ENCODE measurements at regions not wholly inside any gene's neighbourhood (a gene's known extent, or its start where the extent isn't known, plus 50 kb on each side); places are given as distances from the start of the nearest gene placed in this dataset.

DNA sequence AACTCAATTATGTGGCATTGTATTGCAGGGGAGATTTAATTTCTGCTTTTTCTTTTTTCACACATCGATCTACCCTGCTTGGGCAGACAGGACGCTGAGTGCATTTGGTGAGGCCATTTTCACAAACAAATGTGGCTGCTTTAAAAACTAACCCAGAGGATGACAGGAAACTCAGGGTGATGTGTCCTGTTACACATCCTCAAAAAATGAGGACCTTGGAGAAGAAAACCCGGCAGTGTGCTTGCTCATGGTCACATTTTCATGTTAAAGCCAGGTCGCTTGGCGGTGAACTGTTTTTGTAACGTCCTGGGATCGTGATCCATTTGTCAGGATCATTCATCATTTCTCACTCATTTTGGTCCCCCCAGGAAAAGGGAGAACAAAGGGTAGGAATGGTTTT is 478.3 kb upstream of the ADAMTS16 start:
- no peak for DNase-seq

DNA sequence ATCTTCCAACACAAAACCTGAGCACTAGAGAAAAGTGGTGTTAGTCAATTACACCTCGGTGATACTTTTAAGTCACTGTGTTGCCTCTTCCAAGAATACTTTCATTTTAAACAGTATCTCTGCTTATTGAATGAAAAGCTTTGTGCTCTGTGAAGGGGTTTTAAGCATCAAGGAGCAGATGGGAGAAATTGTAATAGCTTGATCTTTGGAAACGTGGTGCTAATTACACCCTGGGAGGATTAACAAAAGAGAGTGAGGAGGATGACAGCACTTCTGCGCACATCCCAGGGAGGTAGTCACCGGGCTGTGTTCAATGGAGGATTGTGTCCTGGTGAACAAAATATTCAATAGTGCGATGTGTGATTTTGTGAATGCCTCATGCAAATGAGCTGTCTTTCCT is 477.4 kb upstream of the ADAMTS16 start:
- DNase-seq = no peak

DNA sequence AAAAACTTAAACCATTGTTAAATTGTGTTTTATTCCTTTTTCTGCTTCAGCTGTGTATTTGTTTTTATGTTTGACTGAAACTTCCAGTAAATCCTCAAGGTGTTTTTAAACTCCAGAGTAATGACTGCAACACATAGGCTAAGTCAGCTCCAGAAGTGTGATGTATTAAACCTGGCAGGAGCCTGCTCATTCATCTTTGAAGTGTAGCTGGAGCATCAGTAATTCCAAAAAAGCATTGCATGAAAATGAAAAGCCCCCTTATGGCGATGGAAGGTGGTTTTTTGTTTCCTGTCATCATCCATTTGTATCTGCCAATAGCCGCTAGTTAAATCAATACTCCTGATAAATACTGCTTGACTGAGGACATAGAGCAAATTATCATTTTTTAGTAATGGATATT is 474.2 kb upstream of the ADAMTS16 start:
- no peak for DNase-seq

DNA sequence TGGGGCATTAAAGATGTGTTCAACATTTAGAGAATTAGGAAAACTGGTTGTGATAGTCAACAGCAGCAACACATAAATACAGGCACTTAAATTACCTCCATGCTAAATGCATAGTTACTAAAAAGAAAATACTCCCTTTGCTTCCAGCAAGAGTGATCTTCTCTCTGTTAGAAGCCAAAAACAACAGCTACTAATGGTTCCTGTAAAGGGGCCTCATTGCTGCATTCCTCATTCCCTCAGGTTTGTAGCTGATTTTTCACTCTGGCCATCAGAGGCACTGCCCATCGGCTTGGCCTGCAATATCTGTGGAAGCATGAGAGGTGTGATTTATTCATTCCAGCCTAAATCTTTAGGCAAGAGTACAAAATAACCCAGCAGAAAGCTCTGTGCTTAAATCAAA is 466.0 kb upstream of the ADAMTS16 start:
- no peak for DNase-seq

- no peak for DNase-seq
These were observed 463.2 kb upstream of the ADAMTS16 start for GRCh38 chr5:4676934-4677333.

- no peak for DNase-seq
These were observed 455.2 kb upstream of the ADAMTS16 start for GRCh38 chr5:4684946-4685345.

- DNase-seq = no peak
These were observed 441.5 kb upstream of the ADAMTS16 start for GRCh38 chr5:4698596-4698995.

DNA sequence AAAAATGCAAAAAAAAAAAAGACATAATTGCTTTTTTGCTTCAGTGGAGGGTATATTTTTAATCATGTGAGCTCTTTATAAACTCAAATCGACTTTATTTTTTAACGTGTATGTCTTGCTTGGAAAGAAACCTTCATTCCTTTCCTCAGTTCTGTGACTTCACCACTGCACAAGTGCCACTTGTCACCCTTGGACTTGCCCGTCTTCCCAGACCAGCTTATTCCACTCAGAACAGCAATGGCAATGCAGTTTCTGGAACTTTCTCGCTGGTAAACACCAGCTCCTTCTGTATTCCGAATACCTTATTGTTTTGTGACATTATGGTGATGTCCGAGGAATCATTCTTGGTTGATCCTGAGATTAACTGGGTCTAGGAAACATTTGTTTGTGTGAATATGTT is 440.5 kb upstream of the ADAMTS16 start:
- DNase-seq = no peak

DNA sequence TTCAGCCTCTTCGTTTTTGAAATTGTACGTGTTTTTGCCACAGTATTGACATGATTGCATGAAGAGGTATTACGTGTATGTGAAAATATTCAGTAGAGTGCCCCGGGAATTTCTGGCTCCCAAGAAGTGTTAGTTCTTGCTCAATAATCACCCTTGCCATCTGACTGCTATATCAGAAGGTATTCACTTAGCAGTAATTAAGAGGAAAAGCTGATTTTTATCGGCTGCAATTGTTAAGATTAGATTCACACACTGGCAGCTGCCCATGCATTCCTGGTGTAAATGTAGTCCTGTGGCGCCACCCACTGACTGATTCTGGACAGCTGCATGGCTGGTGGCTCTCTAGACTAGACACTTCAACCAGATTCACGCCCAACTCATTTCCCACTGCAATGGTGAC is 440.1 kb upstream of the ADAMTS16 start:
- no peak for DNase-seq

DNA sequence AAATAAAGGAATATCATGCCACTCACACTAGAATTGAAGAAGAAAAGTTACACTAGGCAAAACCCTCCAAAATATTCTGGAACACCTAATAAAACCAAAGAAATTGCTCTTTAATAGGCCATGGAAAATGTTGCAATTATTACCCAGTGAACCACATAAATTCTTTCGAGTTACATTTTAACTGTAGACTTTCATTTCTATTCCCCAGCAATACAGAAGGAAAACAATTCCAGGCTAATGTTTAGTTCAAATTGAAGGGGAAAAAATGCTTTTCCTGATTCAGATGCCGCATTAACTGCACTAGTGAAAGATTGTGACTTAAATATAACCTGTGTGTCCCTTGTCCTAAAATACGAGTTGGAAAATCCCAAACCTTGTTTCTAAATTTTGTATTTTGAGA is 439.3 kb upstream of the ADAMTS16 start:
- DNase-seq = no peak

DNA sequence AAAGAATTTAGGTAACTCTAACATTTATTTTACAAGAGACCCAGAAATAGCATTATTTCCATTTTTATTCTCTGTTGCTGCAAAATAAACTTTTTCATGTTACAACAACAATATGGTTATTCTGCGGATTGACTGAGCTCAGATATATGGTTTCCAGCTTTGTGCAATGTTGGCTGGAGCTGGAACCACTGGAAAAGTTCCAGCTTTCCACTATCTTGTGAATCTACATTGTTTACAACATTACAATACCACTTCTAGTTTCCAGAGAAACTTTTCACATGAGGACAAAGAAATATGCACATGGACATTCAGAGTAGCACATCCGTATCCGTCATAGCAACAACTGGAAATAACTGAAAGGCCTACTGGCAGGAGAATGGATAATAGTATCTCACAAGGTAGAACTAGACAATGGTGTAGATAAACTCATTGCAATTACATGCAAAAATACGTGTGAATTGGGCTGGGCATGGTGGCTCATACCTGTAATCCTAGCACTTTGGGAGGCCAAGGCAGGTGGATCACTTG is 436.1 kb upstream of the ADAMTS16 start:
- DNase-seq = no peak

DNA sequence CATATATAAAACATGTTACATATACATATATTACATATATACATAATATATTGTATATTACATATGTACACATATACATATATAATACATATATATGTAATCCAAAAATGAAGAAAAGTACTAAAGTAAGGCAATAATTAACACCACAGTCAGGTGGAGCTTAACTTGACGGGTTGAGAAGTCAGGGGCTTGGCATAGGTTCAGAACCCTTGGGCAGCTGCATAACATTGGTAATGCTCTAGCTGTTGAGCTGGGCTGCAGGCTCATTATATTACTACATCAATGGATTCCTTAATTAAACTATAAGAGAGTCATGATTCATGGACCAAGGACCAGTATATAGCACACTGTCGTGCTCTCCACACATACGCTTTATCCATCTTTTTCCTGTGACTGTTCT is 435.2 kb upstream of the ADAMTS16 start:
- no peak for DNase-seq

GRCh38 chr5:4716781-4717180 is 423.3 kb upstream of the ADAMTS16 start:
- DNase-seq = no peak

DNA sequence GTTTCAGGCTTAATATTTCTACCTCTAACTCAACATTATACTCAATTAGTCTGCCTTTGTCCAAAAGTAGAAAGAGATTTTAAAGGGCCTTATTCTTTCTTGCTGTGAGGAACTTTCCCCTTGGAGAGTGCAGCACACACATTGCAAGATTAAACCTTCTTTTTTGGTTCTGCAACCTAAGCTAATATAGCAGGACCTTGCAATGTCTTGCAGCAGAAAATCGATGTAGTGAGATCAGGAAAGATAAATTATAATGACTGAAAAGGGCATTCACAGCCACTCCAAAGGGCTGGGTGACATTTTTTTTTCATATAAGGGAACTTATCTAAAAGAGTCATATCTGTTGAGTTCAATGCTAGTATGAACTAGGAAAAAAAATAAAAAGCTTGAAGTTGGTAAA is 422.7 kb upstream of the ADAMTS16 start:
- DNase-seq = no peak

GRCh38 chr5:4720831-4721230 is 419.3 kb upstream of the ADAMTS16 start:
- DNase-seq = no peak

DNA sequence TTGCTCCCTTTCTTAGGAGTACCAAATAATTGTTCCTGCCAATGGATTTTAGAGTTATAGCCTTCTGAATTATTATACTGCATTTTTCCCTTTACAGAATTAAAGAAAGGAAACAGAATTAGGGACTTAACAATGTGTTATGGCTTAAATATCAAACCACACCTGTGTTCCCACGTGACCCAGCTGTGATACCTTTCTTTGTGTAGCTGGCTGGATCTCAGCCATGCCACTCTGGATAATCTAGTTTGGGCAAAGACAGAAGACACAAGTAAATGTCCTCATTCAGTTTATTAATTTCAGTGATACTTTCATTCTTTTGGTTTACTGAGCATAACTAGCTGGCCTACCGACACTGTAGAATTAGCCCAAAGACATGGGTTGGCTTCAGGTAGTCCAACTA is 417.2 kb upstream of the ADAMTS16 start:
- DNase-seq = no peak

- DNase-seq = no peak
These were observed 414.5 kb upstream of the ADAMTS16 start for GRCh38 chr5:4725594-4725993.

DNA sequence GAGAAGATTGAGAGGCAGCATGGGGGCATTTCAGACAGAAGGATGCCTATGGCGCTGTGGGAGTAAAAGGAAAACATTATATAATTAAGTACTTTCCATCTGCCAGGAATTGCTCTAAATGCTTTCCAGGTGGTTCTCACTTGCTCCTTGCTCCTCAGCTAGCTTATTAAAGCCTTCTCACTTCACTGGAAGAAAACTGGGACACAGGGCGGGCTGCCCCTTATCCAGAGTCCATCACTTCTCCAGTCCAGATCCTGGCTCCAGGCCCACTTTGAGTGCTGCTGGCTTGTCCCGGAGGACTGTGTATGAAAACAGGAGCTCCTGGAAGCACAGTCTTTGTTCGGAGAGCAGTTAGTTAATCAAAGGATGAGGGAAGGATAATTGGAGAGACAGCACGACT is 409.9 kb upstream of the ADAMTS16 start:
- DNase-seq = no peak

- DNase-seq = no peak
These were observed 405.8 kb upstream of the ADAMTS16 start for GRCh38 chr5:4734348-4734747.

DNA sequence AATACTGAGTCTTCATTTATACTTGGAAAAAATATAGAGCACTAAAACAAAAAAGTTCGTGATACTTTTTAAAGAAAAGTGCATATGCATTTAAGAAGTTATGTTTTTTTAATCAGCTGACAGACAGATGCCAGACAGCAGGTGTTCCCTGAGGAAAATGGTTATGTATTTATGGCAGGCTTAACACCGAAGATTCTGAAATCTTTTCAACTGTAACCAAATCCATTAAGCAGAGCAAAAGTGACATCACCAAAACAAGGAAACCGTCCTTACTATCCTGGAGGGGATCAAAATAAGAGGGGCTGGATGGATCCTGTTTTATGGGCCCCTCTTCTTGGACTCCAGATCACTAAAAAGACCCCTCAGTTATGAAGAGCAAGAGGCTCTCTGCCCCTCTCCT is 404.9 kb upstream of the ADAMTS16 start:
- no peak for DNase-seq

DNA sequence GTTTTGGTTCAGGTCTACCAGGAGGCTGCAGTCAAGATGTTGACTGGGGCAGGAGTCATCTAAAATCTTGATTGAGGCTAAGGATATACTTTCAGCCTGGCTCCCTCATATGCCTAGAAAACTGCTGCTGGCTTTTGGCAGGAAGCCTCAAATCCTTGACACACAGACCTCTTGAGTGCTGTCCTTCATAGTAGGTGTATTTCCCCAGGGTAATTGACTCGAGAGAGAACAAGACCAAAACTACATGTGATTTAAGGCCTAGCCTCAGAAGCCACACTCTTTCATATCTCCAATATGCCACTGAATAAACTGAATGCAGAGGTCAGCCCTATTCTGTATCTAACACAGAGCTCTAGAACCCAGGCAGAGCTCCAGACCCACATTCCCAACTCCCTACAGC is 402.3 kb upstream of the ADAMTS16 start:
- DNase-seq = no peak

DNA sequence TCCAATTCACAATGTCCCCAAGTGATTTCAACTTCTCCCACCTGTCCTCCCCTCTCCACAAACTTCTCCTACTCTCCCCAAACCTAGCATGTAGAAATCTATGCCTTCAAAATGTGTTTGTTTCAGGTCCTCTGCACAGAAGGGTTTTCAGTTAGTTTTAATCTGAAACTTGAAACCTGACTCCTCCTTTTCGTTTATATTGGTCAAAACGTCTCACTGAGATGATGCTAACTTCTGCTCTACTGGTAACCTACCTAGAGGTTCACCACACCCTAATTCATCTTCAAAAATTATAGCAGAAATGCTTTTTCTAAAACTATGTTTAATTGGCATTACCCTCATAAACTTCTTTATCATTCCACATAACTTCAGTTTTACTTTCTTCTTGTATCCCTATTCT is 401.8 kb upstream of the ADAMTS16 start:
- no peak for DNase-seq

- no peak for DNase-seq
These were observed 400.0 kb upstream of the ADAMTS16 start for GRCh38 chr5:4740156-4740555.

- DNase-seq = no peak
These were observed 381.6 kb upstream of the ADAMTS16 start for GRCh38 chr5:4758550-4758949.

GRCh38 chr5:4758996-4759395 is 381.1 kb upstream of the ADAMTS16 start:
- DNase-seq = no peak

DNA sequence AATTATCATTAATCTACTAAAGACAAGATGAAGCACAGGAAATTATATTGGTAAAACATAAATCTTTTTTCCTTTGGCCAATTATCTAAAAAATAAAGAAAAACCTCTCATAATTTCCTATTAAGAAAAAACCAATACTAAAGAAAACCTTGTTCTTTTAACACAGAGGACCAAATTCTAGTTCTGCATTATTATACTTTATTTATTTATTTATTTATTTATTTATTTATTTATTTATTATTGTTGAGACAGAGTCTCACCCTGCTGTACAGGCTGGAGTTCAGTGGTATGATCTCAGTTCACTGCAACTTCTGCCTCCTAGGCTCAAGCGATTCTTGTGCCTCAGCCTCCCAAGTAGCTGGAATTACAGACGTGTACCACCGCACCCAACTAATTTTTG is 377.8 kb upstream of the ADAMTS16 start:
- no peak for DNase-seq
